ENCODE measurements at regions not wholly inside any gene's neighbourhood (a gene's known extent, or its start where the extent isn't known, plus 50 kb on each side); places are given as distances from the start of the nearest gene placed in this dataset.

- DNase-seq (ENCODE audit: low read depth), result no peak
Measured at GRCh38 chr3:30293621-30294240, 312.7 kb upstream of the TGFBR2 start.

DNA sequence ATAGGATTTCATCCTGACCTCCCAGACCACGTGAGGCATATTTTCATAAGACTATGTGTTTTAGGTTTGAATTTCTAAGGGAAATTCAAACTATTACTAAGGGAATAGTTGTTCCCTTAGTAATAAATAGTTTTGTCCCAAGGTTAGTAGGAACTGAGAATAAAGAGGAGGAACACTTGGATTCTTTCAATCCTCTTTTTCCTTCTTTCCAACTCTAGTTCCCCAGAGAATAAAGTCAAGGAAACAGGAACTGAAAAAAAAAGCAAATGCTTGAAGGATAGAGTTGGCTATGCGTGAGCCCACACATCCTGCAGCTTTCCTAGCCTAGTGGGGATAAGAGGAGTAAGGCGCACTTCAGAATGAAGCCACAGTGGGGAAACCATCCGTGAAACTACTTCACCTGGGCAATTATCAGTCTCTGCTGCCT lies 312.1 kb upstream of the TGFBR2 start:
- peak; percentile 54 for DNase-seq (ENCODE audit: low read depth)

DNA sequence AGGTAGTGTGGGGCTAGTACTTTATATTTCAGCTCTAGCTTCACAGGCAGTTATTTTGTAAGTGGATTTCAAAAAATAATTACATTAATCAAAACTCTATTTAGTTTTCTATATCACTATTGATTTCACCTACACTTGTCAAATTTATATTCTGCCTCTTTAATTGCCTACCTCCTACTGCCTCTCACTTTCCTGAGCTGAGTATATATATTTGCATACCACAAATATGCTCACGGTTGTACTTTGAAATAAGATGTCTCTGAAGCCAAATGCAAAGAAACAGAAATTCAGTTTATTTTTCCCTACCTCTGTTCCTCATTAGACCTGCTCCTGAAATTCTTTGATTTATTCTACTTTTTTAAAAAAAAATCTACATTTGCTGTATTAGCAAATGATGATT lies 309.3 kb upstream of the TGFBR2 start:
- DNase-seq (ENCODE audit: low read depth), result no peak

GRCh38 chr3:30299674-30300385 lies 306.6 kb upstream of the TGFBR2 start:
- no peak for DNase-seq (ENCODE audit: low read depth)

GRCh38 chr3:30300809-30301208 lies 305.6 kb upstream of the TGFBR2 start:
- no peak for DNase-seq (ENCODE audit: low read depth)

DNA sequence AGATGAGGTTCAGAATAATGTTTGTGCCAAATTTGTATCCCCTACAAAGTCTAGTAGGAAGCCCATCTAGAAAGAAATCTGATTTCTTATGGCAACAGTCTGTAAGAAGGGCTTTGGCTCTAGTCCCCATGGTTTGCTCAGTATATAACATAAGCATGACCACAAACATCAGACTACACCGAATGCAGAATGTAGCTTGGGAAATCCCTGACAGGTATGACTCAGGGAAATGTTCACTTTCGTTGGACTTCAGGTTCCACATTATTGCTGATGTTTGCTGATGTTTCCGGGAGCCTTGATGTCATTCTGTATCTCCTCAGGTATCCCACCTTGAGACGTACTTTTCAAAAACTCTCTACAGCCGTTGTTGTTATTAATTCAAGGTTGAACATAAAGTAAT lies 304.4 kb upstream of the TGFBR2 start:
- DNase-seq (ENCODE audit: low read depth), result no peak

DNA sequence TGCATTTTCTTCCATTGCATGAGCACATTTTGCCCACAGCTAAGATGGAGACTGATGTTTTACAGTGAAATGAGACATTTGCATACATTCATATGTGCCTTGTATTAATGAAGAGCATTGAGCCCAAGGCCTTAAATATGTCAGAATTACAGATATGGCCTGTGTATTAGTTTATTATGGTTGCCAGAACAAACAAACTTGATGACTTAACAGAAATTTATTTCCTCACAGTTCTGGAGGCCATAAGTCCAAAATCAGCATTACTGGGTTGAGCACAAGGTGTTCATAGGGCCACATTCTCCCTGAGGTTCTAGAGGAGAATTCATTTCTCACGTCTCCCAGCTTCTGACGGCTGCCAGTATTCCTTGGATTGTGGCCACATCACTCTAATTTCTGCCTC lies 302.6 kb upstream of the TGFBR2 start:
- DNase-seq (ENCODE audit: low read depth), result no peak

DNA sequence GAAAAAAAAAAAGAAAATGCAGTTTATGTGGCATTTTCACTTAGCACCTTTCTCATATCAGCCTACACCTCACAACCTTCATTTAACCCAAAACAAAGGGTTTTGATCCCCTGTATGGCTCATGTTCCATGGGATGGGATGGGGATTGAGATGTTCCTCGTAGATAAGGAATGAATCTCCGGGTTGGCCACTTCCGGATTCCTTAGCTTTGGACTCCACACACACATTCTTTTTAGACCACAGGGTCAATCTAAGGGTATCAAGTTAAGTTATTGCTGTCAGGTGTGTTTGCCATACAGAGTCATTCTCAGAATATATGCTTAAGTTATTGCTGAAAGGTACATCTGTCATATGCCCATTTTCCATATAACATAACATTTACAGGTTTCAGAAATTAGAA lies 301.4 kb upstream of the TGFBR2 start:
- peak; percentile 71 for DNase-seq (ENCODE audit: low read depth)

- DNase-seq (ENCODE audit: low read depth), result peak; percentile 66
Measured at GRCh38 chr3:30306896-30307295, 299.5 kb upstream of the TGFBR2 start.

GRCh38 chr3:30307372-30307950 lies 298.9 kb upstream of the TGFBR2 start:
- DNase-seq (ENCODE audit: low read depth), result no peak

- no peak for DNase-seq (ENCODE audit: low read depth)
Measured at GRCh38 chr3:30308131-30308530, 298.3 kb upstream of the TGFBR2 start.

DNA sequence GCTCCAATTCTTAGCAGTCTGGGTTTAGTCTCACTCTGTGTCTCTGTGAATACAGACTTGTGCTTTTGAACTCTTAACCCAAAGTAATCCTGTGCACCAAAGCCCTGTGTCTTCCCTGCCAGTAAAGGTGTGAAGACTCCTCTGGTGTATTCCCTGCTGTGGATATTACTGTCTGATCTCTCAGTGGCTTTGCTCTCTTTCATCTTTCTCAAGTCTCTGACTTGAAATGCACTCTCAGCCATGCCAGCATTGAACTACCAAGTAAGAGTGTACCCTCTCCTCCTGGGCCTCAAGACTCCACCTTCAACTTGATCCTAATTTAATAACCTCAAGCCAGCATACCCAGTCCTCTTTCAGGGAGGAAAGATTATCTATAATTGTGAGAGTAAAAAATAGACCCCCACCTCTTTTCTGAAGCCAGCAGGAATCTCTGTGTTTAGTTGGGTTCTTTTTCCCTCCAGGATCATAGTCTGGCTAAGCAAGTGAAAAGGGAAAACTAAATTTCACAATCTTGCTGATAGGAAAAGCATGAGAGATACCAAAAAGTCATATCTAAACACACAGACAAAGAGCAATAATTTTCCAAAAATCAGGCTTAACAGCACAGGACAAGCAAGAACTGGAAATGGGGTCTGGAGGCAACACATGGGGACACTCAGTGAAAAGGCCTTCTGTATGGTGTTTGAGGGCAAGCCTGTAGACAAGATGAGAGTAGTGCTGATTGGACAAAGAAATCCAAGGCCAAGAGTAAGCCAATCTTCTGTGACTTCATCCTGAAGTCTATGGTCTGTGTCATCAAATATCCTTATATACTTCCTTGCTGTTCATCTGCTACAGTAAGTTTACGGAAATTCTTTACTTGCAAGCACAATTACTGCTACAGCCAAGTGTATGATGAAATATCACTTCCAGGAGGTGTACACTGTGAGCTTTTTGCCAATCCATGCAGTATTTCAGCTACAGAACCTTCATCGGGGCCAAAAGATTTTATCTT lies 296.1 kb upstream of the TGFBR2 start:
- no peak for DNase-seq (ENCODE audit: low read depth)

- peak; percentile 25 for DNase-seq (ENCODE audit: low read depth)
Measured at GRCh38 chr3:30311781-30312180, 294.6 kb upstream of the TGFBR2 start.

- no peak for DNase-seq (ENCODE audit: low read depth)
Measured at GRCh38 chr3:30313840-30314239, 292.6 kb upstream of the TGFBR2 start.

- no peak for DNase-seq (ENCODE audit: low read depth)
Measured at GRCh38 chr3:30314757-30315325, 291.6 kb upstream of the TGFBR2 start.

GRCh38 chr3:30315447-30315846 lies 291.0 kb upstream of the TGFBR2 start:
- peak; percentile 37 for DNase-seq (ENCODE audit: low read depth)

DNA sequence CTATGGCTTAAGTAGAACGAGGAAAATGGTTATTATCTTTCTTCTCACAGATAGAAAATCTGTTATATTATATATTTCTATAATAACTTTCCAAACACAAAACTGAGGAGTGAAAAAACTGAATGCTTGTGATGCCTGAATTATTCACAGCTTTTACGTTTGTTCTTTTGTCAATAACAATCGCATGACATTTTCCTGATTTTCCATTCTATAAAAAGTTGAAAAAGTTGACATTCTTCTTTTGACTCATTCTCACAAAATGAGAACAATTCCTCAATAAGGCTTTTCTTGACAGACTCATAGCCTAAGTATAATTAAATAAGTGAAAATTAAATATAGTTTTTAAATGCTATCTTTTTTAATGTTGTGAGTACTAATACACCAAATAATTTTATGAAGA lies 288.8 kb upstream of the TGFBR2 start:
- no peak for DNase-seq (ENCODE audit: low read depth)

- no peak for DNase-seq (ENCODE audit: low read depth)
Measured at GRCh38 chr3:30318110-30318509, 288.3 kb upstream of the TGFBR2 start.

GRCh38 chr3:30319713-30320112 lies 286.7 kb upstream of the TGFBR2 start:
- DNase-seq (ENCODE audit: low read depth), result peak; percentile 54

- no peak for DNase-seq (ENCODE audit: low read depth)
Measured at GRCh38 chr3:30320392-30320791, 286.0 kb upstream of the TGFBR2 start.

DNA sequence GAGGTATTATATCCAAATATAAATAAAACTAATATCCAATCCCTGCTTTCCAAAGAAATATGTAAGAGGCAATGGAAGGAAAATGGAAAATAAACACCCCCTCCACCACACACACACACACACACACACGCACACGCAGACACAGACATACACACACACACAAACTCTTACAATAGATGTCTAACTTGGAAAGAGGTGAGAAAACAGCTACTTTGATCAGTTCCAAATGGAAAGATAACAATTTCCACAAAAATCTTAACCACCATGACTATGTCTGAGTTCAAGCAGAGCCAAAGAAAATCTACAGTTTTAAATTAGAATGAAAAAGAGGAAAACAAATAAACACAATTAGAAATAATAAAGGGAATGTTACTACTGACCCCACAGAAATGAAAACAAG lies 285.3 kb upstream of the TGFBR2 start:
- DNase-seq (ENCODE audit: low read depth), result no peak
